Neural progenitor cell (in vitro differentiated cells): ENCODE measurements at regions not wholly inside any gene's neighbourhood (a gene's known extent, or its start where the extent isn't known, plus 50 kb on each side); places are given as distances from the start of the nearest gene placed in this dataset.

Experiments used
- DNase-seq: peaks from one replicate; pipeline ENCODE4 v3.0.0-alpha.2; 2016; ENCODE audit warnings: low spot score
- H2AFZ ChIP-seq: fragments of 200-600 bp; sonication (generic); replicated peaks from 2 replicates; pipeline ENCODE4 v1.6.1; 2016; ENCODE audit warnings: antibody characterized with exemption
- H3F3A ChIP-seq: fragments of 200-600 bp; sonication (generic); 2 replicates; pipeline ENCODE4 v1.6.1; 2016; ENCODE audit warnings: antibody characterized with exemption, low read depth
- H3K27ac ChIP-seq: fragments of 200-600 bp; sonication (generic); 2 replicates; pipeline ENCODE4 v1.5.1; 2016; ENCODE audit warnings: mild to moderate bottlenecking
- H3K27me3 ChIP-seq: fragments of 200-600 bp; sonication (generic); 2 replicates; pipeline ENCODE4 v1.6.1; 2016; ENCODE audit warnings: mild to moderate bottlenecking, moderate library complexity
- H3K36me3 ChIP-seq: fragments of 200-600 bp; sonication (generic); 2 replicates; pipeline ENCODE4 v1.5.1; 2016
- H3K4me1 ChIP-seq: fragments of 200-600 bp; sonication (generic); 2 replicates; pipeline ENCODE4 v1.6.1; 2016; ENCODE audit warnings: mixed run types
- H3K4me2 ChIP-seq: fragments of 200-600 bp; sonication (generic); 2 replicates; pipeline ENCODE4 v1.6.1; 2016
- H3K4me3 ChIP-seq: fragments of 200-600 bp; sonication (generic); 2 replicates; pipeline ENCODE4 v1.5.1; 2016
- H3K79me2 ChIP-seq: fragments of 200-600 bp; sonication (generic); 2 replicates; pipeline ENCODE4 v1.6.1; 2016; ENCODE audit warnings: low read depth
- H3K9ac ChIP-seq: fragments of 200-600 bp; sonication (generic); 2 replicates; pipeline ENCODE4 v1.6.1; 2016
- H3K9me3 ChIP-seq: fragments of 200-600 bp; sonication (generic); 2 replicates; pipeline ENCODE4 v1.5.1; 2016; ENCODE audit warnings: low read depth
- H4K20me1 ChIP-seq: fragments of 200-600 bp; sonication (generic); 2 replicates; pipeline ENCODE4 v1.6.1; 2016; ENCODE audit warnings: low read depth
- H3K27ac Mint-ChIP-seq: 3 replicates; pipeline ENCODE4 v1.8.0; 2021; ENCODE audit warnings: mixed read lengths
- H3K27me3 Mint-ChIP-seq: 2 replicates; pipeline ENCODE4 v1.8.0; 2022; ENCODE audit warnings: low read depth, mild to moderate bottlenecking, inconsistent platforms, moderate library complexity, mixed read lengths; ENCODE audit not compliant: insufficient read depth
- H3K36me3 Mint-ChIP-seq: 3 replicates; pipeline ENCODE4 v1.8.0; 2021; ENCODE audit warnings: mixed read lengths
- H3K4me1 Mint-ChIP-seq: 3 replicates; pipeline ENCODE4 v1.8.0; 2021; ENCODE audit warnings: mixed read lengths
- H3K4me3 Mint-ChIP-seq: 3 replicates; pipeline ENCODE4 v1.8.0; 2021; ENCODE audit warnings: mild to moderate bottlenecking, moderate library complexity, mixed read lengths
- H3K9me3 Mint-ChIP-seq: 3 replicates; pipeline ENCODE4 v1.8.0; 2020; ENCODE audit warnings: mixed read lengths
- EZH2 ChIP-seq: fragments of 200-600 bp; sonication (generic); IDR thresholded peaks from 2 replicates; pipeline ENCODE4 v1.6.1; 2017; ENCODE audit warnings: antibody characterized with exemption, mild to moderate bottlenecking, moderate library complexity
- EZH2phosphoT487 ChIP-seq: fragments of 200-600 bp; sonication (generic); IDR thresholded peaks from 2 replicates; pipeline ENCODE4 v1.6.1; 2017; ENCODE audit warnings: antibody characterized with exemption
- TF ChIP-seq, protein P1 (sequence below): fragments of 200-600 bp; sonication (generic); IDR thresholded peaks from 2 replicates; pipeline ENCODE4 v1.5.1; 2017; ENCODE audit warnings: antibody characterized with exemption, mild to moderate bottlenecking

DNA sequence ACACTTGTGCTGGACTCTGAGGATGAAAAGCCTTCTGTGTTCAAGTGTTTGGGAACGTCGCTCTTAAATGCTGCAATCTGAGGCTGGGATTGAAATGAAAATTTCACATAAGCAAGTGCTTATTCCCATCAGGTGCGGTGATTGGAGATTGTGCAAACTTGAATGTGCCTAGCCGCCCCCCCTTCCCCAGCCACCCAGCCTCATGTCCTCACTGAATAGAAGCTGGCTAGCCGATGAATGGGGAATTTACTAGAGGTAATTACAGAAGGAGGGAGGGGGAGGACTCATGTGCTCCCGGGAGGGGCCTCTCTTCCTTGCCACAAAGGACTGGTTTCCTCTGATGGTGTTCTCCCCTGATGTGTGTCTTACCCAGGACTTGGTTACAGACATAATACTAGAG lies 544.8 kb upstream of the EEF2KMT start:
- TF ChIP-seq, protein P1, sequence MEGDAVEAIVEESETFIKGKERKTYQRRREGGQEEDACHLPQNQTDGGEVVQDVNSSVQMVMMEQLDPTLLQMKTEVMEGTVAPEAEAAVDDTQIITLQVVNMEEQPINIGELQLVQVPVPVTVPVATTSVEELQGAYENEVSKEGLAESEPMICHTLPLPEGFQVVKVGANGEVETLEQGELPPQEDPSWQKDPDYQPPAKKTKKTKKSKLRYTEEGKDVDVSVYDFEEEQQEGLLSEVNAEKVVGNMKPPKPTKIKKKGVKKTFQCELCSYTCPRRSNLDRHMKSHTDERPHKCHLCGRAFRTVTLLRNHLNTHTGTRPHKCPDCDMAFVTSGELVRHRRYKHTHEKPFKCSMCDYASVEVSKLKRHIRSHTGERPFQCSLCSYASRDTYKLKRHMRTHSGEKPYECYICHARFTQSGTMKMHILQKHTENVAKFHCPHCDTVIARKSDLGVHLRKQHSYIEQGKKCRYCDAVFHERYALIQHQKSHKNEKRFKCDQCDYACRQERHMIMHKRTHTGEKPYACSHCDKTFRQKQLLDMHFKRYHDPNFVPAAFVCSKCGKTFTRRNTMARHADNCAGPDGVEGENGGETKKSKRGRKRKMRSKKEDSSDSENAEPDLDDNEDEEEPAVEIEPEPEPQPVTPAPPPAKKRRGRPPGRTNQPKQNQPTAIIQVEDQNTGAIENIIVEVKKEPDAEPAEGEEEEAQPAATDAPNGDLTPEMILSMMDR: no peak
- TF ChIP-seq EZH2phosphoT487 (no peak), EZH2 (no peak)
- Histone ChIP-seq H3K4me2 (peak overlapping the region; percentile 43), H4K20me1 (no peaks in the 10 kb centered on the region), H2AFZ (no peak overlapping the region), H3K9me3 (no peaks in the 10 kb centered on the region), H3K79me2 (no peaks in the 10 kb centered on the region), H3K36me3 (no peaks in the 10 kb centered on the region), H3F3A (peaks cover 20% of the 10 kb centered on the region), H3K27me3 (no peaks in the 10 kb centered on the region), H3K27ac (no peak overlapping the region), H3K4me1 (peaks cover 15% of the 10 kb centered on the region), H3K9ac (no peak overlapping the region), H3K4me3 (no peak overlapping the region)
- Mint-ChIP-seq H3K4me3 (no peak overlapping the region), H3K27ac (no peak overlapping the region), H3K27me3 (peaks cover 9% of the 10 kb centered on the region), H3K4me1 (peaks cover 16% of the 10 kb centered on the region), H3K9me3 (no peaks in the 10 kb centered on the region), H3K36me3 (no peaks in the 10 kb centered on the region)
- DNase-seq: peak; percentile 67

- peaks cover 9% of the 10 kb centered on the region for H3K27me3 Mint-ChIP-seq
- DNase-seq: no peak
- H3K4me1 ChIP-seq: peaks cover 16% of the 10 kb centered on the region
- H3K4me2 ChIP-seq: peak overlapping the region; percentile 43
- H3K27me3 ChIP-seq: no peaks in the 10 kb centered on the region
- TF ChIP-seq EZH2phosphoT487 (no peak), EZH2 (no peak)
- TF ChIP-seq, protein P1: no peak
- no peak overlapping the region for H3K4me3 ChIP-seq
- H3K4me1 Mint-ChIP-seq: peaks cover 18% of the 10 kb centered on the region
- no peaks in the 10 kb centered on the region for H3K79me2 ChIP-seq
- no peaks in the 10 kb centered on the region for H4K20me1 ChIP-seq
- no peak overlapping the region for H3K27ac ChIP-seq
- H2AFZ ChIP-seq: no peak overlapping the region
- no peaks in the 10 kb centered on the region for H3K9me3 Mint-ChIP-seq
- no peaks in the 10 kb centered on the region for H3K36me3 ChIP-seq
- no peaks in the 10 kb centered on the region for H3K9me3 ChIP-seq
- H3K27ac Mint-ChIP-seq: no peak overlapping the region
- H3K4me3 Mint-ChIP-seq: no peak overlapping the region
- H3K9ac ChIP-seq: no peak overlapping the region
- peaks cover 20% of the 10 kb centered on the region for H3F3A ChIP-seq
- H3K36me3 Mint-ChIP-seq: no peaks in the 10 kb centered on the region
Measured at GRCh38 chr16:5642011-5642410, 544.4 kb upstream of the EEF2KMT start.

- Histone ChIP-seq H4K20me1 (no peaks in the 10 kb centered on the region), H2AFZ (no peak overlapping the region), H3K4me3 (no peak overlapping the region), H3K36me3 (no peaks in the 10 kb centered on the region), H3K27me3 (no peaks in the 10 kb centered on the region), H3F3A (peaks cover 20% of the 10 kb centered on the region), H3K9ac (no peak overlapping the region), H3K27ac (no peak overlapping the region), H3K79me2 (no peaks in the 10 kb centered on the region), H3K9me3 (no peaks in the 10 kb centered on the region), H3K4me2 (no peak overlapping the region), H3K4me1 (peaks cover 19% of the 10 kb centered on the region)
- Mint-ChIP-seq H3K9me3 (no peaks in the 10 kb centered on the region), H3K27ac (no peak overlapping the region), H3K4me1 (peaks cover 19% of the 10 kb centered on the region), H3K36me3 (no peaks in the 10 kb centered on the region), H3K27me3 (peaks cover 9% of the 10 kb centered on the region), H3K4me3 (no peak overlapping the region)
- TF ChIP-seq, protein P1: no peak
- TF ChIP-seq EZH2: no peak
- no peak for DNase-seq
Measured at GRCh38 chr16:5640883-5641282, 543.3 kb upstream of the EEF2KMT start.
